ENCODE measurements at regions not wholly inside any gene's neighbourhood (a gene's known extent, or its start where the extent isn't known, plus 50 kb on each side); places are given as distances from the start of the nearest gene placed in this dataset.
"Not testable (repeated sequence)": the region's sequence is repeated elsewhere in the genome, so short reads cannot be mapped to it uniquely, and the experiment has no call there.

- no peaks in the 10 kb centered on the region for H3K4me1 ChIP-seq
- no peaks in the 10 kb centered on the region for H3K36me3 ChIP-seq
- H3K27me3 ChIP-seq = no peaks in the 10 kb centered on the region
- TF ChIP-seq, protein P1, sequence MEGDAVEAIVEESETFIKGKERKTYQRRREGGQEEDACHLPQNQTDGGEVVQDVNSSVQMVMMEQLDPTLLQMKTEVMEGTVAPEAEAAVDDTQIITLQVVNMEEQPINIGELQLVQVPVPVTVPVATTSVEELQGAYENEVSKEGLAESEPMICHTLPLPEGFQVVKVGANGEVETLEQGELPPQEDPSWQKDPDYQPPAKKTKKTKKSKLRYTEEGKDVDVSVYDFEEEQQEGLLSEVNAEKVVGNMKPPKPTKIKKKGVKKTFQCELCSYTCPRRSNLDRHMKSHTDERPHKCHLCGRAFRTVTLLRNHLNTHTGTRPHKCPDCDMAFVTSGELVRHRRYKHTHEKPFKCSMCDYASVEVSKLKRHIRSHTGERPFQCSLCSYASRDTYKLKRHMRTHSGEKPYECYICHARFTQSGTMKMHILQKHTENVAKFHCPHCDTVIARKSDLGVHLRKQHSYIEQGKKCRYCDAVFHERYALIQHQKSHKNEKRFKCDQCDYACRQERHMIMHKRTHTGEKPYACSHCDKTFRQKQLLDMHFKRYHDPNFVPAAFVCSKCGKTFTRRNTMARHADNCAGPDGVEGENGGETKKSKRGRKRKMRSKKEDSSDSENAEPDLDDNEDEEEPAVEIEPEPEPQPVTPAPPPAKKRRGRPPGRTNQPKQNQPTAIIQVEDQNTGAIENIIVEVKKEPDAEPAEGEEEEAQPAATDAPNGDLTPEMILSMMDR (IDR thresholded peaks at IDR 0.05; ENCODE audit: low read depth, low read length) = no peak
- no peaks in the 10 kb centered on the region for H3K9me3 ChIP-seq
- DNase-seq = no peak
- no peak overlapping the region for H3K4me3 ChIP-seq (ENCODE audit: low read depth, low read length)
These were observed 435.9 kb upstream of the CHAC2 start for GRCh38 chr2:53331667-53332066.

- no peaks in the 10 kb centered on the region for H3K9me3 ChIP-seq
- no peak overlapping the region for H3K4me3 ChIP-seq (ENCODE audit: low read depth, low read length)
- no peak for DNase-seq
- TF ChIP-seq, protein P1 (IDR thresholded peaks at IDR 0.05; ENCODE audit: low read depth, low read length) = no peak
- no peaks in the 10 kb centered on the region for H3K4me1 ChIP-seq
- no peaks in the 10 kb centered on the region for H3K27me3 ChIP-seq
- H3K36me3 ChIP-seq = no peaks in the 10 kb centered on the region
These were observed 449.7 kb upstream of the CHAC2 start for GRCh38 chr2:53317861-53318260.

GRCh38 chr2:53315149-53315548, 452.5 kb upstream of the CHAC2 start:
- DNase-seq = no peak
- no peak overlapping the region for H3K4me3 ChIP-seq (ENCODE audit: low read depth, low read length)
- TF ChIP-seq, protein P1 (IDR thresholded peaks at IDR 0.05; ENCODE audit: low read depth, low read length) = no peak
- H3K27me3 ChIP-seq = no peaks in the 10 kb centered on the region
- no peaks in the 10 kb centered on the region for H3K36me3 ChIP-seq
- no peaks in the 10 kb centered on the region for H3K4me1 ChIP-seq
- H3K9me3 ChIP-seq = no peaks in the 10 kb centered on the region

DNA sequence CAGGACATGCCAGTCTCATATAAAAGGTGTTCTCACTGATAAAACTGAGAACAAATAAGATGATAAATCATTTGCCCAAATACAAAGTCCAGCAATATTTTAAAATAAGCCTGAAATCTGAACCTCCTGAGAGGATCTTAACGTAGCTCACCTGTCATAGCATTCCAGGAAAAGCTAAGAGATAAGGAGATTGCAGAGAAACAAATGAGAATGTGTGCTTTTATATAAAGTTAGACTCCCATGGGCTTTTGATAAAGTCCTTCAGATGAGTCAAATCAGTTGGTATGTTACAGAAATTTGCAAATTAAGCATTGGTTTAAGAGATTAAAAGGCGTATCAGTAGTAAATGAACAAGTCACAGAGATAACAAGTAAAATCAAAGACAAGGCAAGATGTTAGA, 452.9 kb upstream of the CHAC2 start:
- TF ChIP-seq, protein P1 (IDR thresholded peaks at IDR 0.05; ENCODE audit: low read depth, low read length) = no peak
- Histone ChIP-seq H3K36me3 (no peaks in the 10 kb centered on the region), H3K4me3 (ENCODE audit: low read depth, low read length) (no peak overlapping the region), H3K9me3 (no peaks in the 10 kb centered on the region), H3K27me3 (no peaks in the 10 kb centered on the region), H3K4me1 (no peaks in the 10 kb centered on the region)
- DNase-seq = no peak

- not testable (repeated sequence) for H3K4me1 ChIP-seq; H3K27me3 ChIP-seq; DNase-seq; H3K36me3 ChIP-seq; H3K9me3 ChIP-seq; H3K4me3 ChIP-seq (ENCODE audit: low read depth, low read length)
These were observed 454.0 kb upstream of the CHAC2 start for GRCh38 chr2:53313644-53314043.

DNA sequence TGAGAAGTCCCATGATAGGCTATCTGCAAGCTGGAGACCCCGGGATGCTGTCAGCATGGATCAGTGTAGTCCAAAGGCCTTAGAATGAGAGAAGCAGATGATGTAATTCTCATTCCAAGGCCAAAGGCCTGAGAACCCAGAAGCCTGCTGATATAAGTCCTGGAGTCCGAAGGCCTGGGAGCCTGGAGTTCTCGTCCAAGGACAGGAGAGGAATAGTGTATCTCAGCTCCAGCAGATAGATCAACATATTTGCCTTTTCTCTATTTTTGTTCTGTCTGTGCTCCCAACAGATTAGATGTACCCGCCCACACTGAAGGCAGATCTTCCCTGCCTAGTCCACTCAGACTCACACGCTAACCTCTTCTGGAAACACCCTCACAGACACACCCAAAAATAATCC, 454.9 kb upstream of the CHAC2 start:
- Histone ChIP-seq H3K4me1 (no peaks in the 10 kb centered on the region), H3K27me3 (no peaks in the 10 kb centered on the region), H3K4me3 (ENCODE audit: low read depth, low read length) (no peak overlapping the region), H3K36me3 (no peaks in the 10 kb centered on the region), H3K9me3 (no peaks in the 10 kb centered on the region)
- TF ChIP-seq, protein P1 (IDR thresholded peaks at IDR 0.05; ENCODE audit: low read depth, low read length) = no peak
- no peak for DNase-seq

DNA sequence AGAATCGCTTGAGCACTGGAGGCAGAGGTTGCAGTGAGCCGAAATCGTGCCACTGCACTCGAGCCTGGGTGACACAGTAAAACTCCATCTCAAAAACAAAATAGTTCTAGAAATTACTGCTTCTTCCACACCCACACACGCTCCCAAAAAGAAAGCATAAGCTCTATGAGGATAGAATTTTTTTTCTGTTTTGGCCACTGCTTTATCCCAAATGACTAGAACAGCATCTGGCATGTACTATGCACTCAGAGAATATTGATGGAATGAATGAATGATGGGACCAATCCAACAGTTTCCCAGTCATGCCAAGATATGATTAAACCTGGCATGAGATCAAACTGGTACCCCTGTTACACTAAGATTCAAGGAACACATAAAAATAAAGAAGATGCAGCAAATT, 455.4 kb upstream of the CHAC2 start:
- Histone ChIP-seq H3K36me3 (no peaks in the 10 kb centered on the region), H3K4me3 (ENCODE audit: low read depth, low read length) (no peak overlapping the region), H3K27me3 (no peaks in the 10 kb centered on the region), H3K9me3 (no peaks in the 10 kb centered on the region), H3K4me1 (no peaks in the 10 kb centered on the region)
- TF ChIP-seq, protein P1 (IDR thresholded peaks at IDR 0.05; ENCODE audit: low read depth, low read length) = no peak
- DNase-seq = no peak

Data from BE2C (cell line).